ENCODE measurements at regions not wholly inside any gene's neighbourhood (a gene's known extent, or its start where the extent isn't known, plus 50 kb on each side); places are given as distances from the start of the nearest gene placed in this dataset.
"Not testable (repeated sequence)": the region's sequence is repeated elsewhere in the genome, so short reads cannot be mapped to it uniquely, and the experiment has no call there.

GRCh38 chr11:45736424-45736823 lies 68.5 kb upstream of the SLC35C1 start:
- Mint-ChIP-seq H3K27me3 (peaks cover 19 to 27% of the 10 kb centered on the region in 2 donors), H3K27ac (no peak overlapping the region), H3K9me3 (no peaks in the 10 kb centered on the region), H3K36me3 (ENCODE audit: insufficient read depth) (no peaks in the 10 kb centered on the region), H3K4me1 (ENCODE audit: low read depth in 2 of 2) (no peaks in the 10 kb centered on the region), H3K4me3 (no peak overlapping the region)
- no peak for ATAC-seq (replicated peaks)
- no peak for DNase-seq

- ATAC-seq (replicated peaks) = no peak
- no peaks in the 10 kb centered on the region for H3K4me1 Mint-ChIP-seq (ENCODE audit: low read depth in 2 of 2)
- peaks cover 24 to 27% of the 10 kb centered on the region in 2 donors for H3K27me3 Mint-ChIP-seq
Measured at GRCh38 chr11:45733176-45733575, 67.8 kb upstream of the CHST1 start.

GRCh38 chr11:45732343-45732742 lies 66.9 kb upstream of the CHST1 start:
- peaks cover 2% of the 10 kb centered on the region for H3K36me3 Mint-ChIP-seq (ENCODE audit: insufficient read depth)
- H3K27me3 Mint-ChIP-seq = peaks cover 24 to 34% of the 10 kb centered on the region in 2 donors
- no peak for ATAC-seq (replicated peaks)
- no peaks in the 10 kb centered on the region for H3K4me1 Mint-ChIP-seq (ENCODE audit: low read depth in 2 of 2)
- no peak overlapping the region for H3K4me3 Mint-ChIP-seq
- no peak overlapping the region for H3K27ac Mint-ChIP-seq
- H3K9me3 Mint-ChIP-seq = no peaks in the 10 kb centered on the region
- DNase-seq = no peak

More at GRCh38 chr11:45733176-45733575, 67.8 kb upstream of the CHST1 start:
- Mint-ChIP-seq H3K9me3 (no peaks in the 10 kb centered on the region), H3K36me3 (ENCODE audit: insufficient read depth) (peaks cover 2% of the 10 kb centered on the region), H3K27ac (no peak overlapping the region), H3K4me3 (no peak overlapping the region)
- DNase-seq = no peak

GRCh38 chr11:45731171-45731570 lies 65.7 kb upstream of the CHST1 start:
- H3K9me3 Mint-ChIP-seq; H3K27ac Mint-ChIP-seq; H3K4me1 Mint-ChIP-seq (ENCODE audit: low read depth in 2 of 2); H3K36me3 Mint-ChIP-seq (ENCODE audit: insufficient read depth); H3K4me3 Mint-ChIP-seq; DNase-seq; ATAC-seq (replicated peaks): not testable (repeated sequence)
- peaks cover 32 to 46% of the 10 kb centered on the region in 2 donors for H3K27me3 Mint-ChIP-seq

GRCh38 chr11:45730014-45730413 lies 64.6 kb upstream of the CHST1 start:
- Mint-ChIP-seq H3K27me3 (peaks cover 37 to 58% of the 10 kb centered on the region in 2 donors), H3K36me3 (ENCODE audit: insufficient read depth) (peaks cover 2% of the 10 kb centered on the region), H3K4me1 (ENCODE audit: low read depth in 2 of 2) (no peaks in the 10 kb centered on the region), H3K4me3 (no peak overlapping the region), H3K27ac (no peak overlapping the region), H3K9me3 (no peaks in the 10 kb centered on the region)
- no peak for DNase-seq
- ATAC-seq (replicated peaks) = no peak

- no peak for ATAC-seq (replicated peaks)
- Mint-ChIP-seq H3K27me3 (peaks cover 26 to 44% of the 10 kb centered on the region in 2 donors), H3K27ac (no peak overlapping the region), H3K9me3 (no peaks in the 10 kb centered on the region), H3K36me3 (ENCODE audit: insufficient read depth) (peaks cover 2% of the 10 kb centered on the region), H3K4me1 (ENCODE audit: low read depth in 2 of 2) (no peaks in the 10 kb centered on the region), H3K4me3 (no peak overlapping the region)
- no peak for DNase-seq
Measured at GRCh38 chr11:45726493-45727054, 61.2 kb upstream of the CHST1 start.

- H3K4me1 Mint-ChIP-seq (ENCODE audit: low read depth in 2 of 2) = no peaks in the 10 kb centered on the region
- no peak for DNase-seq
- H3K27ac Mint-ChIP-seq = no peak overlapping the region
- ATAC-seq (replicated peaks) = no peak
- no peaks in the 10 kb centered on the region for H3K9me3 Mint-ChIP-seq
- H3K27me3 Mint-ChIP-seq = peaks cover 26 to 44% of the 10 kb centered on the region in 2 donors
- H3K4me3 Mint-ChIP-seq = no peak overlapping the region
- peaks cover 2% of the 10 kb centered on the region for H3K36me3 Mint-ChIP-seq (ENCODE audit: insufficient read depth)
Measured at GRCh38 chr11:45725776-45726492, 60.5 kb upstream of the CHST1 start.

GRCh38 chr11:45725121-45725520 lies 59.7 kb upstream of the CHST1 start:
- DNase-seq (no peak), ATAC-seq (replicated peaks) (no peak)
- H3K27ac Mint-ChIP-seq = no peak overlapping the region
- no peaks in the 10 kb centered on the region for H3K4me1 Mint-ChIP-seq (ENCODE audit: low read depth in 2 of 2)
- H3K27me3 Mint-ChIP-seq = peaks cover 23 to 44% of the 10 kb centered on the region in 2 donors
- no peaks in the 10 kb centered on the region for H3K9me3 Mint-ChIP-seq
- H3K4me3 Mint-ChIP-seq = no peak overlapping the region
- H3K36me3 Mint-ChIP-seq (ENCODE audit: insufficient read depth) = peaks cover 2% of the 10 kb centered on the region

- H3K27ac Mint-ChIP-seq = no peak overlapping the region
- H3K27me3 Mint-ChIP-seq = peaks cover 20 to 41% of the 10 kb centered on the region in 2 donors
- no peak for DNase-seq
- H3K4me1 Mint-ChIP-seq (ENCODE audit: low read depth in 2 of 2) = no peaks in the 10 kb centered on the region
- H3K9me3 Mint-ChIP-seq = no peaks in the 10 kb centered on the region
- ATAC-seq (replicated peaks) = no peak
- no peak overlapping the region for H3K4me3 Mint-ChIP-seq
- H3K36me3 Mint-ChIP-seq (ENCODE audit: insufficient read depth) = peaks cover 2% of the 10 kb centered on the region
Measured at GRCh38 chr11:45724153-45724552, 58.7 kb upstream of the CHST1 start.

GRCh38 chr11:45723397-45723796 lies 58.0 kb upstream of the CHST1 start:
- no peak overlapping the region for H3K27ac Mint-ChIP-seq
- H3K9me3 Mint-ChIP-seq = no peaks in the 10 kb centered on the region
- peaks cover 20 to 34% of the 10 kb centered on the region in 2 donors for H3K27me3 Mint-ChIP-seq
- ATAC-seq (replicated peaks) (no peak), DNase-seq (no peak)
- H3K4me1 Mint-ChIP-seq (ENCODE audit: low read depth in 2 of 2) = no peaks in the 10 kb centered on the region
- no peak overlapping the region for H3K4me3 Mint-ChIP-seq
- no peaks in the 10 kb centered on the region for H3K36me3 Mint-ChIP-seq (ENCODE audit: insufficient read depth)

GRCh38 chr11:45722144-45722543 lies 56.7 kb upstream of the CHST1 start:
- no peak for ATAC-seq (replicated peaks)
- no peak for DNase-seq
- no peak overlapping the region for H3K4me3 Mint-ChIP-seq
- H3K36me3 Mint-ChIP-seq (ENCODE audit: insufficient read depth) = no peaks in the 10 kb centered on the region
- no peaks in the 10 kb centered on the region for H3K9me3 Mint-ChIP-seq
- H3K27me3 Mint-ChIP-seq = peaks cover 18 to 22% of the 10 kb centered on the region in 2 donors
- H3K4me1 Mint-ChIP-seq (ENCODE audit: low read depth in 2 of 2) = no peaks in the 10 kb centered on the region
- no peak overlapping the region for H3K27ac Mint-ChIP-seq

- no peak overlapping the region for H3K4me3 Mint-ChIP-seq
- ATAC-seq (replicated peaks) (no peak), DNase-seq (no peak)
- H3K36me3 Mint-ChIP-seq (ENCODE audit: insufficient read depth) = no peaks in the 10 kb centered on the region
- H3K9me3 Mint-ChIP-seq = no peaks in the 10 kb centered on the region
- peaks cover 0 to 25% of the 10 kb centered on the region in 2 donors for H3K27me3 Mint-ChIP-seq
- no peak overlapping the region for H3K27ac Mint-ChIP-seq
- no peaks in the 10 kb centered on the region for H3K4me1 Mint-ChIP-seq (ENCODE audit: low read depth in 2 of 2)
Measured at GRCh38 chr11:45717526-45717925, 52.1 kb upstream of the CHST1 start.

GRCh38 chr11:45715418-45715817 lies 50.0 kb upstream of the CHST1 start:
- Mint-ChIP-seq H3K4me3 (no peak overlapping the region), H3K9me3 (no peaks in the 10 kb centered on the region), H3K27me3 (peaks cover 0 to 35% of the 10 kb centered on the region in 2 donors), H3K27ac (no peak overlapping the region), H3K4me1 (ENCODE audit: low read depth in 2 of 2) (no peaks in the 10 kb centered on the region), H3K36me3 (ENCODE audit: insufficient read depth) (no peaks in the 10 kb centered on the region)
- ATAC-seq (replicated peaks) (no peak), DNase-seq (no peak)
